CD4-positive, alpha-beta T cell treated with Interleukin-15 for 4 hours (primary cell): ENCODE measurements at regions not wholly inside any gene's neighbourhood (a gene's known extent, or its start where the extent isn't known, plus 50 kb on each side); places are given as distances from the start of the nearest gene placed in this dataset.

ENCODE experiments used
- DNase-seq: peaks from one replicate; pipeline ENCODE4 v3.0.0-alpha.2; 2020; ENCODE audit warnings: low spot score

DNA sequence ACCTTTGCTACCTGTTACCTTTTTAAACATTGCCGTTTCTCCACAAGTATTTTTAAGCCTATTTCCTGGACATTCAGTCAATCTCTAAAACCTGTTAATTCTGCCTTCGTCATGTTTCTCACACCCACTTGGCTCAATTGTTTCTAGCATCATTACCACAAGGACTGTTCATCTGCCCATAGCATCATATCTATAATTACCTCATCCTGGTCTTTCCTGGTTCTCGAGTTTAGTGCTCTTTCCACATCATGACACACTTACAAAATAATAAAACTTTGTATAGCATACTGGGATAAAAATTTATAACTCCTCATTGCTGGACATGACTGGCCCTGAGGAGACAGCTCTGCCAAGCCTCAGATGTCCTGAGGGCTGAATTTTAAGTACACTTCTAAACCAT is 104.8 kb downstream of the CYB561 start:
- DNase-seq: no peak

DNA sequence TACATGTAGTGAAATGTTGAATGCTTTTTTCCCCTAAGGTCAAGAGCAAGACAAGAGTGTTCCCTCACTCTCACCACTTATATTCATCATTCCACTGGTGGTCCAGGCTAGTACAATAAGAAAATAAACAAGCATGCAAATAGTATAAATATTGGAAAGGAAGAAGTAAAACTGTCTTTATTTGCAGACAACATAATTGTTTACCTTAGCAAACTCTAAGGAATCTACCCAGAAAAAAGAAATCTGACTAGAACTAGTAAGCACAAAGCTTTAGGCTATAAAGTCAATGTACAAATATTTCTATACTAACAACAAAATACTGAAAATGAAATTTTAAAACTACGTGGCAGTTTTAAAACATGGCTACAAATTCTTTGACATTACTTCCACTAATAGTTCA is 101.7 kb downstream of the CYB561 start:
- DNase-seq: no peak

DNA sequence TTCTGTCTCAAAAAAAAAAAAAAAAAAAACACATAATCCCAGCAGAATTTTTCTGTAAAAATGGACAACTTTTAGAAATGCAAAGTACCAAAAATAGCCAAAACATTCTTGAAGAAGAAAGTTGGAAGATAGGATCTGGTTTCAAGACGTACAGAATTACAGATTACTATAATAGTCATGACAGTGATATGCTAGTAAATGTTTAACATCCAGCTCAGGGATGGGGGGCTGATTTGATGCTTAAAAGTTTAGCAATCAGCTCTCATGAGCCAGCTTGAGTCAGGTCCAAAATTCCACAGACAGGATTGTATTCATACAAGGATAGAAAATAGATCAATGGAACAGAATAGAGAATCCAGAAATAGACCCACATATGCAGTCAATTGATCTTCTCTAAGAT is 100.5 kb downstream of the CYB561 start:
- DNase-seq: no peak

DNA sequence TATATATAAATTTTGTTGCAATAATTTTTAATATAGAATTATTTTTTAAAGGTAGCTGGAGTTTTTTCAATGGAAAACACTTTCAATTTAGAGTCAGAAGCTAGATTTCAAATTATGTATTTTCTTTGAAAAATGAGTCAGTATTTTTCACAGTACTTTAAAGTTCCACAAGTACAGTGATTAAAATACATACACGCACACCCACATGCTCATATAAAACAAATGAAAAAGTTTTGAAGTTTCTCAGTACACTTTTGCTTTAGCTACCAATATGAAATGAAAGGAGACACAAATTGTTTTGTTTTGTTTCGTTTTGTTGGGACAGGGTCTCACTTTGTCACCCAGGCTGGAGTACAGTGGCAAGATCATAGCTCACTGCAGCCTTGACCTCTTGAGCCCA is 98.6 kb downstream of the CYB561 start:
- DNase-seq: no peak

DNA sequence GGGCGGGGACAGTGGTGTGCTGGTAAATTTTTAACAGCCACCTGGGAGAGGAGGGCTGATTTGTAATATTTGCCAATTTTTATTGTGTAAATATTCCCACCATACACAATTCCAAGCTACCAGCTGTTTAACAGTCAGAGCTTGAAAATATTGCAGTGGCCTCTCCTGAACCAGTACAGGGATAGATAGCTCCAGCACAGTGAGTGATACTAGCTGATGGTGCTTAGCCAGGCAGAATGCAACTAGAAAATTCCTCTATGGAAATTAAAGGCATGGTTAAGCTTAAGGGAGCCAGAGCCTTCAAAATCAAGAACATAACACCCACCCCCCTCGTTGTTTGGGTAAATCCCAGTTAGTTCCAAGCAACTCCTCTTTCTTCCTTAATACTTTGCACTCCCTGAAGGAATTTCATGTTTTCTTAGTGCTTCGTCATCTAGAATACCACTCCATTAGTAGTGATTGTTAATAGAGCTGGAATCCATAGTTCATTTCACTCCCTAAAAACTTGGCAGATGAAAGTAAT is 96.6 kb downstream of the CYB561 start:
- DNase-seq: no peak

DNA sequence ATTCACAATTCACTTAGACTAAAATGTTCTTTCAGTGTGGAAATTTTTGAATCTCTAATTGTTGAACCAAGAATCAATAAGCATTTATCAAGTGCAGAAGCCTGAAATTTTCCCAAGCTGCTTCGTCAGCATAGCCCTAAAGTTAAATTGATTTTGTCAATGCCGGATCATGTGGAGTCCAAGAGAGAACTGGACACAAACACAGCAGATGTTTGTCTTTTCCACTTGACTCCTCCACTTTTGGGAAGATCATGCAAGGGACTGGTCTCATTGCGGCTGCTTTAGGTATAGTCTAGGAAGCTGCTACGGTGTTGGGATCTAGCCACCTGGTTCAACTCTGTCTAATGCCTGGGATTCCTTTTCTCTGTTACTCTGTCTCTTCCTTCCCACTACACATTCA is 95.7 kb downstream of the CYB561 start:
- no peak for DNase-seq

DNA sequence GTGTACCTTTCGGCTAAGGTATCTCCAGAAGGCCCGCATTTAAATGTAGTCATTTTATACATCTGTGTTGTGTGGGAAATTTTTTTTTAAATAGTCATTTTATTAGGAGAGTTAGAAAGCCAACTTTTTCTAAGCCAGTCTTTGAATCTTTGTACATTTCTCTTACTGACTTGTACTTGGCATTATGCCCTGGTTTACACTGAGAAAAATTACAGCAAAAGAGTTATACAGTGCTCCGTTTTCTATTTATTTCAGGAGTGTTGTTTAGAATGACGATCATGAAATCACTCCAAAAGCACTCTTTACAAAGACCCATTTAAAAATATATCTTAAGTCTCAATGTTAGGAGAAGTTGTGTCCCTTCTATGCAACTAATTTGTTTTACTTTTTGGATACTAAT is 91.8 kb downstream of the CYB561 start:
- no peak for DNase-seq

DNA sequence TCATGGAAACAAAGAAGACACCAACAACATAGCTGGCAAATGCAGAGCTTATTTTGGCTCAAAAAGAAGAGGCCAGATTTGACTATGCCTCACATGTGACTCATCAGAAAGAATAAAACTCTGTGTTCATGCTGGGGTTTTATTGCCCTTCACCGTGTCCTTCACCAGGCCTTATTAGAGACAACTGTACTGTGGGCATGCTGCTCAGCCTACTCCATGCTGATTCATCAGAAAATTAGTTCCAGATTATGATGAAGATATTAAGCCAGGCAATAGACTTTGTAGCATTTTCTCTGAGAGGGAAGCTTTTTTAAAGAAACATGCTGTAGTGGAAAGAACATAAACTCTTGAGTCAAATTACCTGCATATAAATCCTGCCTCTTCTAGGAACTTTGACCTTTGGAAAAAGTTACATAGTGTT is 89.8 kb downstream of the CYB561 start:
- DNase-seq: no peak

DNA sequence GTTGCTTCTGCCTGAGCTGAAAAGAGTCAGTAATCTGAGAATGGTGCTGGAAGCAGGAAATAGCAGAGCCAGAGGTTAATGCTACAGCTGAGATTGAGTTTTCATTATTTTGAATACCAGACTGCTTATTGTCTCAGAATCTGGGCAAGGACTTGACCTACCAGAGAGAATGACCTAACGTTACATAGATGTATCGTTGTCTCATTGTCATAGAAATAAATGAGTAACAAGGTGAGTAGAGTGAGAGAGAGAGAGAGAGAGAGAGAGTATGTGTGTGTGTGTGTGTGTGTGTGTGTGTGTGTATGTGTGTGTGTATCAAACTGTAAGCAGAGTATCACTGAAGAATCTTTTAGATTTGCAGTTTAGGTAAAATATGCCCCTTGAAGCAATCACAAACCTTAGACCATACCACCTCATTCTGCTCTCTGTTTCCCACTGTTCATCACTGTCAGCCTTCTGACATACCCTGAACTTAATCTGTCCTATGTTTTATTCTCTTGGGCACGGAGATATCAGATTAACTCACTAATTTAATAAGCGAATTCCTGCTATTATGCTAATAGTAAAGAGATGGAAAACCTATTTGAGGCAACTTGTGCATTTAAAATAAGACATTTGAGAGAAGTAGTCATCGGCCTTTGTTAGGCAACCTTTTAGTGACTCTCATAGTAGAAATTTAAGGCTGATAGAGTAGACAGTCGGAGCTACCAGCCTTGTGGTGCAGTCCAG is 87.8 kb downstream of the CYB561 start:
- no peak for DNase-seq

DNA sequence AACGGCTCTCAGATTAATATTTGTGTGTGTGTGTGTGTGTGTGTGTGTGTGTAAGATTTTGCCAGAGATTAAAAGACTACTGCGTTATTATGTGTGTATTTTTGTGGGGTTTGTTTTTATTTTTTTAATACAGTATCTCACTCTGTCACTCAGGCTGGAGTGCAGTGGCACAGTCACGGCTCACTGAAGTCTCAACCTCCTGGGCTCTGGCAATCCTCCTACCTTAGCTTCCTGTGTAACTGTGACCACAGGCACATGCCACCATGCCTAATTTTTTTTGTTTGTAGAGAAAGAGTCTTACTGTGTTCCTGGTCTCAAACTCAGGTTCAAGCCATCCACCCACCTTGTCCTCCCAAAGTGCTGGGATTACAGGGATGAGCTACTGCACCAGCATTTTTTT is 87.2 kb downstream of the CYB561 start:
- no peak for DNase-seq

DNA sequence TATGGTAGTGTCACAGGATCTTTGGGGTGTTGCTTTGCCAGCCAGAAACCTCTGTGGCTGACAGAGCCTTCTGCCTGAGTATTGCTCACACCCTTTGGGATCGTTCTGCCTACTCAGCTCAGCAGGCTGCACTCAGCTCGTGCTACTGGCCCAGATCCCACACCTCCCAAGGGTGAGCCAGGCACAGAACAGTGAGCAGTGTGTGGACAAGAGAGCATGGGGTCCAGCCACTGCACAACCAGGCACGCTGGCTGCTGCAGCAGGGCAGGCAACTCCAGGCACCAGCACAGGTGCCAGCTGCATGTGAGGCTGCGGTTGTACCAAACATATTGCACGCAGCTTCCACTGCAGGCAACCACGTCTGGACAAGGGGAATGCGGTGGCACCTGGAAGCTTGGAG is 84.9 kb downstream of the CYB561 start:
- DNase-seq: no peak

DNA sequence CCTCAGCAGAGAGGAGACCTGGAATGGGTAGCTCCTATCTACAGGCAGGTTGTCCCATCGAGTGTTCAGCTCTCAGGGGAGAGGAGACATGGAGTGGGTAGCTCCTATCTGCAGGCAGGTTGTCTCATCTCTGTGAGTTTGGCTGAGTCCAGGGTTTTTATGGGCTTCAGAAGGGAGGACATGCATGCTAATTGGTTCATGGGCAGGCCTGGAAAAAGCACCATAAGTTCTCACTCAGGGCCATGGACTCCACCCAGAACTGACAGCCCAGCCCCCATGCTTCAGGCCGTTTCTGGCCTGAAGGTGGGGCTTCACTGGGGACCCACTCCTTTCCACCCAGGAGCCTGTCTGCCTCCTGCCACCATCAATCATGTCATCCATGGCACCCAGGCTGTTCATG is 84.0 kb downstream of the CYB561 start:
- no peak for DNase-seq

DNA sequence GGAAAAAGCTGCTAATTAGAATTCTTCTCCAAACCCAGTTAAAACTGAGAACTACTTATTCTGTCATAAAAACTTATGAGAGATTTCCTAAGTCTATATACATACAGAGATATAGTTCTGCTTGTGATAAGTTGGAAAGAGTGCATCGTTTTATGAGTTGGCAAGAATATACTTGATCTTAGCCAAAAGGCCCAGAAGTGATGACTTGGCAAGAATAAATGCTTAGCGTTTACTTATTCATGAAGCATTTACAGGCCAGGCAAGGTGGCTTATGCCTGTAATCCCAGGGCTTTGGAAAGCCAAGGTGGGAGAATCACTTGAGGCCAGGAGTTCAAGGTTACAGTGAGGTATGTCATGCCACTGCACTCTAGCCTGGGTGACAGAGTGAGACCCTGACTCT is 81.7 kb downstream of the CYB561 start:
- no peak for DNase-seq

DNA sequence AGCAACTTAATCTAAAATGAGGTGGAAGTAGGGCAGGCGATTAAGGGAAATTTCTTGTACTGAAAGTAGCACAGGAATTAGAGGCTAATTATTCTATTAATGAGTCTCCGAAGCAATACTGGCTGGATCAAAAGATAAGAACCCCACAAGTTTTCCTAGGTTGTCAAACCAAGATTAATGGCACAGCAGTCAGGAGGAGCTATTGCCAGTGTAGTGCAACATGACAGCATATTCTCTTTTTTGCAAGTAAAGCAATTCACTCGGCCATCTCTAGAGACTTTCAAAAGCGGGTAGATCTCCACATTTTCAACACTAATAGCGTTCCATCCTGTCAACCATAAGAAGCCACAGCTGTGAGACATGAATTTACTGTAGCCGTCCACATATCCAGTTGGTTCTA is 81.2 kb downstream of the CYB561 start:
- DNase-seq: no peak

DNA sequence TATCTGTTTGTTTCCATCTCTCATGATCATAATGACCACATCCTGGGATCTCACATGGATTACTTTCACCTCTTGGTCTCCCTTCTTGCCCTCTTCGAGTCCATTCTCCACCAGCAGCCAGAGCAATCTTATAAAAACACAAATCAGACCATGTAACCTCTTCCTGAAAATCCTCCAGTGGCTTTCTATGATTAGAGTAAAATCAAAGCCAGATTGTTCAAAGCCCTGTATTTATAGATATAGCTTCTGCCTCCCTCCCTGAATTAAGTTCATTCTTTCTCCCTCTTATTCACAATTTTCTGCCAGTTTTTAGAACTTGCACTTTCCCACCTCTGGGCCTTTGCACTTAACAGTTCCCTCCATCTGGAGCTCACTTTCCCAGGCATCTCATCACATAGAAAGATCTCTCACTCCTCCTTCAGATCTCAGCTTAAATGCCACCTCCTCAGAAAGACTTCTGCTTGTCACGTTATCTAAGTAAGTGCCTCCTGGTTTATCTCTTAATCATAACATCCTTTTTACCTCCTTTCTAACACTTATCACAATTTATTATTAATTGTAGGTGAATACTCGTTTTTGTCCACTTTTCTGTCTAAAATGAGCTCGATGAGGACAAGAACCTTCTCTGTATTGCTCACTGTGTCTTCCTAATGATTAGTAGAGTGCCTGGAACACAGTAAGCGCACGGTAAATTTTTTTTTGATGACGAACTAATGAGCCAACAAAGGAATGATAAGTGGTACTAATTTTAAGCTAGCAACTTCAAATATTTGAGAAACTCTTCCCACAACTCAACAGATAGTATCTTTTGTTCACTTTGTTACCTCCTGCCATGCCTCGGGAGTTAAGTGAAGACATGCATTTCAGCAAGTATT is 80.5 kb downstream of the CYB561 start:
- DNase-seq: no peak

DNA sequence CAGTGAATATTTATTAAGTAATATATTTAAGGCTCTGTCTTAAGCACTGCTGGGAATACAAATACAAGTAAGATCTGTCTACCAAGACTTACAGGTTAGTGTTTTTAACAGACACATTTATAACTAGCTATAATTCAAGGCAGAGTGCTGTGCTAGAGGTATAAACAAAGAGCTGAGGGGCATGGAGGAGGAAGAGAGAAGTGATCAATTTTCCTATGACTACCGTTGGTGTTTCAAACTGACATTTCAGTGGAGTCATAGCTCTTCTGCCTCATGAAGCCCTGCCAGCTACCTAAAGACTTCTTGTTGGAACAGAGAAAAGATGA is 79.9 kb downstream of the CYB561 start:
- no peak for DNase-seq

DNA sequence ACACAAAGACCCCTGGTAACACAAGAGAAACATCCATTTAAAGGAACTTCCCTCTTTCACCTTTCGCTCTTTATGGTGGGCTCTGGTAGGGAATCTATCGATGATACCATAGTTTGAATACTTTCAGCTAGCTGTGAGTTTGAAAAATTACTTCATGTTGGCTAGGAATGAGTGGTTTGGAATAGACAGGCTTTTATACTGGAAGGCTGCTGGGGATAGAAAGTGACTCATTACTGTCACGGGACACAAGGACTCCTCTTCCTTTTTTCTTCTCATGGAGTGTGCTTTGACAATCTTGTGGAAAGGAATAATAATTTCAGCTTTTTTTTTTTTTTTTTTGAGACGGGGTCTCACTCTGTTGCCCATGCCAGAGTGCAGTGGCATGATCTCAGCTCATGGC is 76.9 kb downstream of the CYB561 start:
- DNase-seq: no peak

DNA sequence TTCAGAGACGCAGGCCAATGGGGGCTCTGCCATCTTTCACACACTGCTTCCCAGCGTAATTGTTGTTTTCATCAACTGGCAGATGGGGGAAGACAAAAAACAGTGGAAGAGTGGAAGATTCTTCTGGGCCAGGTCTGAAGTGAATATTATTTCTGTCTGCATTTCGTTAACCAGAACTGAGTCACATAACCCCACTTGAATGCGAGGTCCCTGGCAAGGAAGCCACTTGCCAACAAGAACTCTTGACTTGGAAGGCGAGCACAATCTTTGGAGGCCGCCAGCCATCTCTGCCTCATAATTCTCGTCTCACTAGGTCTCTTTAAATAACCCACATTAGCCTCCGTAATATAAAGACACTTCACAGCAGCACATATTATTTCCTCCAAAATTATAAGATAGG is 75.4 kb downstream of the CYB561 start:
- no peak for DNase-seq

DNA sequence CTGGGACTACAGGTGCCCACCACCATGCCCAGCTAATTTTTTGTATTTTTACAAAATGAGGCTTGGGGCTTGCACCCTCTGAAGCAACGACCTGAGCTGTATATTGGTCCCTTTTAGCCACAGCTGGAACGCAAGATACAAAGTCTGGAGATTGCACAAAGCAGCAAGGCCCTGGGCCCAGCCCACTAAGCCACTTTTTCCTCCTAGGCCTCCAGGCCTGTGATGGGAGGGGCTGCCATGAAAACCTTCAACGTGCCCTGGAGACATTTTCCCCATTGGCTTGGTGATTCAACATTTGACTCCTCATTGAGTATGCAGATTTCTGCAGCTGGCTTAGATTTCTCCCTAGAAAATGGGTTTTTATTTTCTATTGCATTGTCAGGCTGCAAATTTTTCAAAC is 69.2 kb downstream of the CYB561 start:
- DNase-seq: no peak

DNA sequence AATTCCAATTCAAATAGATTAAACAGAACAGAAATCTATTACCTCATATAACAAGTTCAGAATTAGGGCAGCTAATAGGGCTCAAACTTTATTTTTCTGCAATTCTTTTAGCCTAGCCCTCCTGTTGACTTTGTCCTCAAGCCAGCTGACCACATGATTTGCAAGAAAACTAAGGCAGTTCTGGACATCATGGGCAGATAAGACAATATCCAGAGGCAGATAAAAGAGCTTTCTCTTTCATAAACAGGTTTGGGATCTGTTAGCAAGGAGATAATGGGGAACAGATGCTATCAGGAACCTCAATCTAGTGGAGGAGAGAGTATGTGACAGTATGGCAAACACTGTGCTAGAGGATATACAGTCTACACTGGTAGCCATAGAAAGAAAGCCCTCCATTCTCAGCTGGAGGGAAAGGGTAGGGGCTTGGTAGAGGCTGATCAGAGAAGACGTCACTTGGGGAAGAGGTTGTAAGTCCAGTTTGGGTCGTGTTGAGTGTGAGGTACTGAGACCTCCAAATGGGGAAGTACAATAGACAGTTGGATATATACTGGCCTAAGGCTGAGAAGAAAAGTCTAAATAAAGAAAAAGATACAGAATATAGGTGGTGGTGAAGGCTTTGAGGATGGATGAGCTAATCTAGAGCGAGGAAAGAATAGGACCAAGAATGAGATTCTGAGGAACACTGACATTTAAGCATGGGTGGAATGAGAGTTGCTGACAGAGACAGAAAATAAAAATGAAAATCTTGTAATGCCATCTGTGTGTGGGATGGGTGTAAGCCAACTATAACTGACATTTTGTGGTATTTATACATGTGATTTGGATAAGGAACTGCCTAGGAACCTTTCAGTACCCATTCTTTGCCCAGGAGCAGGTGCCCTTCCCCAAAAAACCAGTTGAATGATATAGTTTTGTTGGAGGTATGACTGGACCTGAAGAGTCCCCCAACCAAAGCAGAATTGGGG is 67.4 kb downstream of the CYB561 start:
- DNase-seq: no peak

DNA sequence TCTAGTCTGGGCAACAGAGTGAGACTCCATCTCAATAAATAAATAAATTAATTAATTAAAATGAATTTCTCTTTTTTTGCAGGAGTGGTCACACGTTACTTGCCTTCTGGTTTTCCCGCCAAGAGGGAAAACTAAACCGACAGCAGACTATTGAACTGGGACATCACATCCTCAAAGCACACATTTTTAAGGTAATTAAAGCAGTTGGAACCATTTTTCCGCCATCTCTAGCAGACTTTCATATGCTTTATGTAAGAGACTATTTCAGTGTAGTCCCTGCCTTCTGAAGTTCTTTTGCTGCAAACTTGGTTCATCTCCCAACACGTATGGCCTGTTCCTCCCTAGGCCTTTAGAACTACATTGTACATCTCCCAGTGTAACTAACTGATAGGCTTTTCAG is 66.5 kb downstream of the CYB561 start:
- DNase-seq: no peak

DNA sequence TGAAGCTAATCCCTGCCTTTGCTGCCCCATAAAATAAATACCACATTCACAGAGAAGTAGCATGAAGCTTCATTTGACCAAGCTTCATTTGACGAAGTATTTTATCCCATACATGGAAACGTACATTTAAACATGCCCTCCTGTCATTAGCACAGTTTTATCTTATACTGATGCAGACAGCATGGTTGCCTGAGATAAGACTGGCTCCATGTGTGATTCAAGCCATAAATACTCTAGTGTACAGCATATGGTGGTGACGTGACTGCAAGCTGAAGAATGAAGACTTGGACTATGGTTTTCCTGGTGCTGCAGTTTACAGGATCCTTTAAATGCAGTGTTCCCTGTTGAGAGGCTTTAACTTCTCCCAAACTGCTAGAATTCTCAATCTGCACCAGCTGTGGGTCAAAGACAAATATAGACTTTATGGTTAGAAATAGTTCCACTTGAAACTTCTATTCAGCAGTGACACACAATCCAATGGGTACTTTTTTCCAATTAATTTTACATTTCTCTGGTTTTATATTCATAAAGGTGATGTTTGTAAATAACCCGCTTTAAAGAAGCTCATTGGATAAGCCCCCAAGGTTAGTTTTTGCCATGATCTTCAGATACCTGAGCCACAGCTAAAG is 64.9 kb downstream of the CYB561 start:
- no peak for DNase-seq
